HepG2 (cell line): ENCODE measurements at regions not wholly inside any gene's neighbourhood (a gene's known extent, or its start where the extent isn't known, plus 50 kb on each side); places are given as distances from the start of the nearest gene placed in this dataset.

ENCODE experiments used
- ATAC-seq: fragments of 200-7000 bp; cut with Tn5 transposase; 3 replicates; pipeline ENCODE4 v1.9.1; 2020; ENCODE audit warnings: mild to moderate bottlenecking, moderate library complexity
- BruUV-seq: library from RNA; stranded (reverse); fragments of 400-500 nt; replicated peaks from 2 replicates; lab custom pipeline; 2021; lab: Mats Ljungman, UMichigan
- CTCF ChIA-PET: fragments of 300-600 bp; formaldehyde crosslinking; extraction: SDS; loops from one replicate; lab custom pipeline; 2021; ENCODE audit warnings: low total read pairs, inconsistent platforms, low intra/inter-chr PET ratio; lab: Yijun Ruan, JAX
- POLR2A ChIA-PET: fragments of 350-600 bp; sonication (Branson Sonifier 250); formaldehyde crosslinking; loops from one replicate; lab custom pipeline; 2020; ENCODE audit warnings: antibody characterized with exemption, inconsistent platforms; lab: Yijun Ruan, JAX
- DNase-seq: peaks from one replicate; pipeline ENCODE4 v3.0.0-alpha.2; 2015; ENCODE audit warnings: low spot score
- FAIRE-seq: peaks from 3 replicates; lab custom pipeline; 2011; peaks lifted over from hg19 to GRCh38; lab: Jason Lieb, UNC
- H2AFZ ChIP-seq: one replicate; pipeline ENCODE4 v1.6.1; 2011; ENCODE audit warnings: low read length, inconsistent platforms
- H3K27ac ChIP-seq: fragments of 300-600 bp; 3 replicates; pipeline ENCODE4 v1.8.0; 2011; ENCODE audit warnings: mixed run types, mild to moderate bottlenecking, mixed read lengths, low read length, inconsistent platforms; ENCODE audit not compliant: insufficient read depth; ENCODE audit errors: extremely low read length
- H3K27me3 ChIP-seq, 2 experiments: fragments of 200-600 bp in 1 of 2; 2 replicates in 1 of 2; 3 replicates in 1 of 2; pipeline versions ENCODE4 v1.6.0 to v1.8.0; 2011; ENCODE audit warnings: low read length in 2 of 2, mild to moderate bottlenecking in 2 of 2, moderate library complexity in 2 of 2, inconsistent platforms in 1 of 2; ENCODE audit not compliant: insufficient read depth in 2 of 2, control insufficient read depth in 1 of 2
- H3K36me3 ChIP-seq, 2 experiments: fragments of 200-600 bp in 1 of 2; replicated peaks in 1 of 2; 2 replicates in 1 of 2; 3 replicates in 1 of 2; pipeline versions ENCODE4 v1.5.1 to v1.8.0; 2011; ENCODE audit warnings: low read length in 2 of 2, inconsistent platforms in 1 of 2; ENCODE audit not compliant: insufficient read depth in 2 of 2, control insufficient read depth in 1 of 2
- H3K4me1 ChIP-seq: 2 replicates; pipeline ENCODE4 v1.5.1; 2012; ENCODE audit warnings: low read length, inconsistent platforms; ENCODE audit not compliant: insufficient read depth
- H3K4me2 ChIP-seq: 2 replicates; pipeline ENCODE4 v1.6.0; 2011; ENCODE audit warnings: low read depth, low read length, inconsistent platforms
- H3K4me3 ChIP-seq, 3 experiments: fragments of 200-600 bp in 1 of 3; sonication (generic), shearing (Covaris generic) in 1 of 3; replicated peaks in 1 of 3; 2 replicates each; pipeline ENCODE4 v1.5.1; 2011 to 2016; ENCODE audit warnings: low read length in 3 of 3, inconsistent platforms in 2 of 3, low read depth in 2 of 3, mild to moderate bottlenecking in 2 of 3, control low read depth in 1 of 3, mixed read lengths in 1 of 3; ENCODE audit not compliant: insufficient read depth in 1 of 3
- H3K79me2 ChIP-seq: one replicate; pipeline ENCODE4 v1.6.1; 2011; ENCODE audit warnings: low read length, inconsistent platforms; ENCODE audit not compliant: insufficient read depth
- H3K9ac ChIP-seq: 2 replicates; pipeline ENCODE4 v1.6.0; 2011; ENCODE audit warnings: mild to moderate bottlenecking, low read depth, low read length, inconsistent platforms; ENCODE audit not compliant: insufficient read depth
- H3K9me3 ChIP-seq: 2 replicates; pipeline ENCODE4 v1.5.1; 2012; ENCODE audit warnings: mild to moderate bottlenecking, low read length
- H4K20me1 ChIP-seq: 2 replicates; pipeline ENCODE4 v1.6.0; 2011; ENCODE audit warnings: inconsistent platforms, mild to moderate bottlenecking, low read length, moderate library complexity; ENCODE audit not compliant: insufficient read depth
- ATRX ChIP-seq: sonication (generic); formaldehyde crosslinking; IDR thresholded peaks from 2 replicates; pipeline ENCODE4 v1.4.0; 2020; ENCODE audit warnings: missing genetic modification reagents, borderline replicate concordance
- FOSL1 ChIP-seq: sonication (generic); formaldehyde crosslinking; IDR thresholded peaks from 2 replicates; pipeline ENCODE4 v1.9.0; 2021; ENCODE audit warnings: missing genetic modification reagents, borderline replicate concordance
- RXRB ChIP-seq: IDR thresholded peaks from 2 replicates; pipeline ENCODE4 v1.6.1; 2016; ENCODE audit warnings: borderline replicate concordance, missing genetic modification reagents, missing compliant biosample characterization
- TBL1XR1 ChIP-seq: fragments of 150-350 bp; IDR thresholded peaks from 2 replicates; pipeline ENCODE4 v1.6.1; 2014; ENCODE audit warnings: borderline replicate concordance, low read length; ENCODE audit not compliant: partially characterized antibody
- TBP ChIP-seq: sonication (generic); formaldehyde crosslinking; IDR thresholded peaks from 2 replicates; pipeline ENCODE4 v1.5.0; 2020; ENCODE audit warnings: missing genetic modification reagents
- ZNF205 ChIP-seq: IDR thresholded peaks from 2 replicates; pipeline ENCODE4 v1.6.1; 2018; ENCODE audit warnings: missing biosample characterization, missing genetic modification reagents
- ZNF274 ChIP-seq: sonication (generic); formaldehyde crosslinking; IDR thresholded peaks from 2 replicates; pipeline ENCODE4 v1.5.1; 2020; ENCODE audit warnings: mild to moderate bottlenecking, missing genetic modification reagents
- WGBS: methylation state at CpG from one replicate; pipeline ENCODE4 v1.1.6; 2017; ENCODE audit warnings: low lambda C conversion rate; 5-methylcytosine and 5-hydroxymethylcytosine counted together
- in situ Hi-C: cut with HindIII; loops from 2 replicates; pipeline ENCODE4 v1.10.0; 2017; ENCODE audit warnings: low pct_unique_long_range_greater_than_20kb; ENCODE audit not compliant: extremely low pct_ligation_motif_present
- intact Hi-C: fragments of 100-400 bp; cut with micrococcal nuclease; formaldehyde crosslinking; loops from one replicate; pipeline ENCODE4 v1.10.0; 2022; ENCODE audit not compliant: unreplicated experiment
- TF ChIP-seq, protein P1 (sequence below): IDR thresholded peaks from 2 replicates; pipeline ENCODE4 v1.6.1; 2016; ENCODE audit warnings: missing compliant biosample characterization, missing genetic modification reagents, borderline replicate concordance
- TF ChIP-seq, protein P2 (sequence below): sonication (generic); formaldehyde crosslinking; IDR thresholded peaks from 2 replicates; pipeline ENCODE4 v1.4.0; 2020; ENCODE audit warnings: missing genetic modification reagents, low read depth, mild to moderate bottlenecking, borderline replicate concordance
- TF ChIP-seq, protein P3 (sequence below): sonication (generic); formaldehyde crosslinking; IDR thresholded peaks from 2 replicates; pipeline ENCODE4 v1.4.0; 2020; ENCODE audit warnings: missing genetic modification reagents, borderline replicate concordance
- TF ChIP-seq, protein P4 (sequence below): sonication (generic); formaldehyde crosslinking; conservative IDR thresholded peaks from 2 replicates; pipeline ENCODE4 v1.4.0; 2020; ENCODE audit warnings: mild to moderate bottlenecking, missing genetic modification reagents, moderate library complexity

DNA sequence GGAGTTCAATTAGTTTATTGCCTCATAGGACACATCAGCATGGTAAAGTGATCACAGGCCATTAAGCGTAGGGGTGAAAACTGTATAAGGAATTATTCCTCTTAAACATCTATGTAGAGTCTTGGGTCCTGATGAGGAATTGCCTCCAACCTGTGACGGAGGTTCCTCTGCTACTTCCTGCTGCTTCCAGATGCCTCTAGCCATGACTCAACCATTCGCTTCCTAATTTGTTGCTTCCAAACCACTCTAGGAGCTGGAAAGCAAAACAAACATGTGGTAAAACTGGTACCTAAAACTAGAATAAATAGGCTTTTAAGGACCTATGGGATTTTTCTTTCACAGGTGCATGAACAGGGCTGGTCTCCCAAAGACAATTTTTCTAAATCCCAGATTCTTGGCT, 253.8 kb downstream of the KLF12 start:
- FAIRE-seq = no peak
- DNase-seq = no peak
- H3K79me2 ChIP-seq = no peaks in the 10 kb centered on the region
- no peaks in the 10 kb centered on the region for H3K36me3 ChIP-seq
- no peaks in the 10 kb centered on the region for H3K4me1 ChIP-seq
- 81% methylated on average over 3 of the region's 3 CpGs for WGBS
- ChIA-PET POLR2A (no interaction called here), CTCF (no interaction called here)
- H3K4me2 ChIP-seq = no peak overlapping the region
- no peak overlapping the region for H3K4me3 ChIP-seq
- no peak overlapping the region for H3K27ac ChIP-seq
- no TSS peak for BruUV-seq
- no peaks in the 10 kb centered on the region; a peak in 1 of 5 replicates for H3K27me3 ChIP-seq
- ATAC-seq = no peak
- no peaks in the 10 kb centered on the region for H4K20me1 ChIP-seq
- H3K9ac ChIP-seq = no peak overlapping the region
- no peaks in the 10 kb centered on the region for H3K9me3 ChIP-seq
- TF ChIP-seq RXRB (CRISPR knock-in tag) (no peak), ZNF274 (no peak), ATRX (no peak), TBP (CRISPR knock-in tag) (no peak), FOSL1 (CRISPR knock-in tag) (no peak), TBL1XR1 (no peak), ZNF205 (CRISPR knock-in tag) (no peak)
- TF ChIP-seq, protein P1, sequence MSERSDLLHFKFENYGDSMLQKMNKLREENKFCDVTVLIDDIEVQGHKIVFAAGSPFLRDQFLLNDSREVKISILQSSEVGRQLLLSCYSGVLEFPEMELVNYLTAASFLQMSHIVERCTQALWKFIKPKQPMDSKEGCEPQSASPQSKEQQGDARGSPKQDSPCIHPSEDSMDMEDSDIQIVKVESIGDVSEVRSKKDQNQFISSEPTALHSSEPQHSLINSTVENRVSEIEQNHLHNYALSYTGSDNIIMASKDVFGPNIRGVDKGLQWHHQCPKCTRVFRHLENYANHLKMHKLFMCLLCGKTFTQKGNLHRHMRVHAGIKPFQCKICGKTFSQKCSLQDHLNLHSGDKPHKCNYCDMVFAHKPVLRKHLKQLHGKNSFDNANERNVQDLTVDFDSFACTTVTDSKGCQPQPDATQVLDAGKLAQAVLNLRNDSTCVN (CRISPR knock-in tag) = no peak
- TF ChIP-seq, protein P2, sequence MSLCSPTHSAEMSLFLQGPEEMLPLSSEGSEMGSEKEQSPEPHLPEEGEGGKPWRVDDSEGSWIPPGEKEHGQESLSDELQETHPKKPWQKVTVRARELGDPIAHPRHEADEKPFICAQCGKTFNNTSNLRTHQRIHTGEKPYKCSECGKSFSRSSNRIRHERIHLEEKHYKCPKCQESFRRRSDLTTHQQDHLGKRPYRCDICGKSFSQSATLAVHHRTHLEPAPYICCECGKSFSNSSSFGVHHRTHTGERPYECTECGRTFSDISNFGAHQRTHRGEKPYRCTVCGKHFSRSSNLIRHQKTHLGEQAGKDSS (CRISPR knock-in tag) = no peak
- TF ChIP-seq, protein P3, sequence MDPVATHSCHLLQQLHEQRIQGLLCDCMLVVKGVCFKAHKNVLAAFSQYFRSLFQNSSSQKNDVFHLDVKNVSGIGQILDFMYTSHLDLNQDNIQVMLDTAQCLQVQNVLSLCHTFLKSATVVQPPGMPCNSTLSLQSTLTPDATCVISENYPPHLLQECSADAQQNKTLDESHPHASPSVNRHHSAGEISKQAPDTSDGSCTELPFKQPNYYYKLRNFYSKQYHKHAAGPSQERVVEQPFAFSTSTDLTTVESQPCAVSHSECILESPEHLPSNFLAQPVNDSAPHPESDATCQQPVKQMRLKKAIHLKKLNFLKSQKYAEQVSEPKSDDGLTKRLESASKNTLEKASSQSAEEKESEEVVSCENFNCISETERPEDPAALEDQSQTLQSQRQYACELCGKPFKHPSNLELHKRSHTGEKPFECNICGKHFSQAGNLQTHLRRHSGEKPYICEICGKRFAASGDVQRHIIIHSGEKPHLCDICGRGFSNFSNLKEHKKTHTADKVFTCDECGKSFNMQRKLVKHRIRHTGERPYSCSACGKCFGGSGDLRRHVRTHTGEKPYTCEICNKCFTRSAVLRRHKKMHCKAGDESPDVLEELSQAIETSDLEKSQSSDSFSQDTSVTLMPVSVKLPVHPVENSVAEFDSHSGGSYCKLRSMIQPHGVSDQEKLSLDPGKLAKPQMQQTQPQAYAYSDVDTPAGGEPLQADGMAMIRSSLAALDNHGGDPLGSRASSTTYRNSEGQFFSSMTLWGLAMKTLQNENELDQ (CRISPR knock-in tag) = no peak
- TF ChIP-seq, protein P4, sequence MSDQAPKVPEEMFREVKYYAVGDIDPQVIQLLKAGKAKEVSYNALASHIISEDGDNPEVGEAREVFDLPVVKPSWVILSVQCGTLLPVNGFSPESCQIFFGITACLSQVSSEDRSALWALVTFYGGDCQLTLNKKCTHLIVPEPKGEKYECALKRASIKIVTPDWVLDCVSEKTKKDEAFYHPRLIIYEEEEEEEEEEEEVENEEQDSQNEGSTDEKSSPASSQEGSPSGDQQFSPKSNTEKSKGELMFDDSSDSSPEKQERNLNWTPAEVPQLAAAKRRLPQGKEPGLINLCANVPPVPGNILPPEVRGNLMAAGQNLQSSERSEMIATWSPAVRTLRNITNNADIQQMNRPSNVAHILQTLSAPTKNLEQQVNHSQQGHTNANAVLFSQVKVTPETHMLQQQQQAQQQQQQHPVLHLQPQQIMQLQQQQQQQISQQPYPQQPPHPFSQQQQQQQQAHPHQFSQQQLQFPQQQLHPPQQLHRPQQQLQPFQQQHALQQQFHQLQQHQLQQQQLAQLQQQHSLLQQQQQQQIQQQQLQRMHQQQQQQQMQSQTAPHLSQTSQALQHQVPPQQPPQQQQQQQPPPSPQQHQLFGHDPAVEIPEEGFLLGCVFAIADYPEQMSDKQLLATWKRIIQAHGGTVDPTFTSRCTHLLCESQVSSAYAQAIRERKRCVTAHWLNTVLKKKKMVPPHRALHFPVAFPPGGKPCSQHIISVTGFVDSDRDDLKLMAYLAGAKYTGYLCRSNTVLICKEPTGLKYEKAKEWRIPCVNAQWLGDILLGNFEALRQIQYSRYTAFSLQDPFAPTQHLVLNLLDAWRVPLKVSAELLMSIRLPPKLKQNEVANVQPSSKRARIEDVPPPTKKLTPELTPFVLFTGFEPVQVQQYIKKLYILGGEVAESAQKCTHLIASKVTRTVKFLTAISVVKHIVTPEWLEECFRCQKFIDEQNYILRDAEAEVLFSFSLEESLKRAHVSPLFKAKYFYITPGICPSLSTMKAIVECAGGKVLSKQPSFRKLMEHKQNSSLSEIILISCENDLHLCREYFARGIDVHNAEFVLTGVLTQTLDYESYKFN (CRISPR knock-in tag) = no peak
- intact Hi-C loops = no loop called here
- in situ Hi-C loops = no loop called here
- no peak overlapping the region for H2AFZ ChIP-seq
